Pancreas (tissue), 10 donors: ENCODE measurements at regions not wholly inside any gene's neighbourhood (a gene's known extent, or its start where the extent isn't known, plus 50 kb on each side); places are given as distances from the start of the nearest gene placed in this dataset.

Source experiments
- ATAC-seq, 4 donors: fragments of 200-7000 bp; cut with Tn5 transposase; one replicate each; pipeline versions ENCODE4 v1.8.0 to v1.9.1; 2020; ENCODE audit warnings: mild to moderate bottlenecking in 4 of 4, moderate library complexity in 4 of 4
- DNase-seq, 6 donors: peaks; one replicate each; pipeline ENCODE4 v3.0.0-alpha.2; 2020
- FAIRE-seq: peaks from 2 replicates; lab custom pipeline; 2012; peaks lifted over from hg19 to GRCh38; lab: Jason Lieb, UNC
- H3K27ac ChIP-seq, 4 donors: fragments of 200-600 bp; sonication (generic); 1 replicate in 3 of 4; 2 replicates in 1 of 4; pipeline versions ENCODE4 v1.5.0 to v1.8.0; 2020
- H3K27me3 ChIP-seq, 4 donors: fragments of 200-600 bp; one replicate each; pipeline ENCODE4 v1.8.0; 2021
- H3K36me3 ChIP-seq, 3 donors: fragments of 200-600 bp; sonication (generic) in 1 of 3; one replicate each; pipeline versions ENCODE4 v1.5.0 to v1.8.0; 2020 to 2021
- H3K4me1 ChIP-seq, 3 donors: fragments of 200-600 bp; one replicate each; pipeline ENCODE4 v1.8.0; 2021
- H3K4me3 ChIP-seq, 4 donors: fragments of 200-600 bp; sonication (generic) in 2 of 4; one replicate each; pipeline versions ENCODE4 v1.5.0 to v1.8.0; 2020 to 2021
- H3K9me3 ChIP-seq, 4 donors: fragments of 200-600 bp; one replicate each; pipeline ENCODE4 v1.8.0; 2021
- CTCF ChIP-seq, 4 donors: fragments of 200-600 bp; sonication (generic) in 3 of 4; IDR thresholded peaks; one replicate each; pipeline versions ENCODE4 v1.5.0 to v1.8.0; 2021; ENCODE audit warnings: antibody characterized with exemption in 4 of 4
- WGBS, 2 donors: extraction: QIAGEN DNeasy Blood & Tissue Kit; methylation state at CpG; one replicate each; pipeline ENCODE4 v1.1.7; 2013; 5-methylcytosine and 5-hydroxymethylcytosine counted together
- intact Hi-C, 3 donors: fragments of 100-400 bp; cut with DNase I; formaldehyde crosslinking; loops; one replicate each; pipeline versions ENCODE4 v1.11.1 to v1.14.2; 2022
- donor health status: healthy with polysubstance abuse.
- donor health status: DM: no; HTN: no; CAD: no; lungs with moderate emphysema.
- donor health status: DM: no; HTN: no; CAD: no.
- donor health status: control.
- donor health status: control.
- donor health status: Bipolar disorder and iron deficiency.
- donor health status: DM: yes; HTN: yes; CAD: no.
- donor health status: DM: no; HTN: no; CAD: no.
- donor health status: DM: no; HTN: no; CAD: no.
- donor health status: DM: yes; HTN: yes; CAD: no.

- H3K36me3 ChIP-seq: no peaks in the 10 kb centered on the region
- TF ChIP-seq CTCF (IDR thresholded peaks at IDR 0.05): no peak
- no peaks in the 10 kb centered on the region for H3K27me3 ChIP-seq
- no peak overlapping the region for H3K27ac ChIP-seq
- WGBS, 2 donors: 49 to 62% methylated on average over 2 of the region's 2 CpGs
- H3K9me3 ChIP-seq: no peaks in the 10 kb centered on the region
- no peak overlapping the region for H3K4me3 ChIP-seq
- intact Hi-C loops: no loop called here
- no peaks in the 10 kb centered on the region for H3K4me1 ChIP-seq
- DNase-seq: no peak
- ATAC-seq: no peak
- peak; percentile 17 for FAIRE-seq
Observed at GRCh38 chr1:188137221-188137620, 1308.5 kb downstream of the PLA2G4A start.

- intact Hi-C loops: no loop called here
- no peaks in the 10 kb centered on the region for H3K4me1 ChIP-seq
- ATAC-seq (no peak), FAIRE-seq (no peak), DNase-seq (no peak)
- no peaks in the 10 kb centered on the region for H3K9me3 ChIP-seq
- H3K27me3 ChIP-seq: no peaks in the 10 kb centered on the region
- H3K27ac ChIP-seq: no peak overlapping the region
- H3K4me3 ChIP-seq: no peak overlapping the region
- H3K36me3 ChIP-seq: no peaks in the 10 kb centered on the region
- WGBS, 2 donors: 19 to 25% methylated on average over 2 of the region's 2 CpGs
- no peak for TF ChIP-seq CTCF (IDR thresholded peaks at IDR 0.05)
Observed at GRCh38 chr1:188140958-188141357, 1312.2 kb downstream of the PLA2G4A start.

- intact Hi-C loops: no loop called here
- H3K4me3 ChIP-seq: no peak overlapping the region
- WGBS, 2 donors: 77 to 84% methylated on average over 11 of the region's 11 CpGs
- no peak for TF ChIP-seq CTCF (IDR thresholded peaks at IDR 0.05)
- H3K36me3 ChIP-seq: no peaks in the 10 kb centered on the region
- DNase-seq (no peak), FAIRE-seq (no peak), ATAC-seq (no peak)
- H3K27me3 ChIP-seq: no peaks in the 10 kb centered on the region
- H3K9me3 ChIP-seq: no peaks in the 10 kb centered on the region
- no peak overlapping the region for H3K27ac ChIP-seq
- no peaks in the 10 kb centered on the region for H3K4me1 ChIP-seq
Observed at GRCh38 chr1:188154196-188154595, 1325.4 kb downstream of the PLA2G4A start.

- TF ChIP-seq CTCF (IDR thresholded peaks at IDR 0.05): no peak
- no peak overlapping the region for H3K27ac ChIP-seq
- no peaks in the 10 kb centered on the region for H3K9me3 ChIP-seq
- no peaks in the 10 kb centered on the region for H3K36me3 ChIP-seq
- FAIRE-seq (no peak), DNase-seq (no peak), ATAC-seq (no peak)
- intact Hi-C loops: no loop called here
- 71 to 78% methylated on average over 3 of the region's 3 CpGs for WGBS, 2 donors
- H3K4me1 ChIP-seq: no peaks in the 10 kb centered on the region
- H3K27me3 ChIP-seq: no peaks in the 10 kb centered on the region
- H3K4me3 ChIP-seq: no peak overlapping the region
Observed at GRCh38 chr1:188154761-188155160, 1326.0 kb downstream of the PLA2G4A start.

- intact Hi-C loops: no loop called here
- no peak for ATAC-seq
- no peak for FAIRE-seq
Observed at GRCh38 chr1:188155261-188155660, 1326.5 kb downstream of the PLA2G4A start.

More at GRCh38 chr1:188155261-188155660, 1326.5 kb downstream of the PLA2G4A start:
- Histone ChIP-seq H3K36me3 (no peaks in the 10 kb centered on the region), H3K4me3 (no peak overlapping the region), H3K27me3 (no peaks in the 10 kb centered on the region), H3K9me3 (no peaks in the 10 kb centered on the region), H3K27ac (no peak overlapping the region), H3K4me1 (no peaks in the 10 kb centered on the region)
- DNase-seq: no peak
- no peak for TF ChIP-seq CTCF (IDR thresholded peaks at IDR 0.05)
